ENCODE measurements at regions not wholly inside any gene's neighbourhood (a gene's known extent, or its start where the extent isn't known, plus 50 kb on each side); places are given as distances from the start of the nearest gene placed in this dataset.

- Histone ChIP-seq H3K9me3 (ENCODE audit: control insufficient read depth, low read length) (no peaks in the 10 kb centered on the region), H3K9ac (ENCODE audit: low read length) (peak overlapping the region; percentile 31), H3K4me1 (ENCODE audit: control insufficient read depth, insufficient read depth, low read length) (peaks cover 32% of the 10 kb centered on the region), H3K4me3 (ENCODE audit: low read length) (no peak overlapping the region), H3K27me3 (ENCODE audit: control insufficient read depth, insufficient read depth, low read length) (no peaks in the 10 kb centered on the region), H3K36me3 (ENCODE audit: control insufficient read depth, insufficient read depth, low read length) (no peaks in the 10 kb centered on the region)
These were observed 50.0 kb upstream of the DST start for GRCh38 chr6:56692523-56693245.

Data from mucosa of stomach (tissue), 1 donor.